Mesendoderm (in vitro differentiated cells): ENCODE measurements at regions not wholly inside any gene's neighbourhood (a gene's known extent, or its start where the extent isn't known, plus 50 kb on each side); places are given as distances from the start of the nearest gene placed in this dataset.

ENCODE experiments used
- DNase-seq: peaks from one replicate; pipeline ENCODE4 v3.0.0; 2013
- H2AK5ac ChIP-seq: 2 replicates; pipeline ENCODE4 v1.6.1; 2013; ENCODE audit warnings: low read length, inconsistent platforms
- H2BK120ac ChIP-seq: 2 replicates; pipeline ENCODE4 v1.6.1; 2013; ENCODE audit warnings: low read depth, mild to moderate bottlenecking, low read length, moderate library complexity, mixed read lengths
- H2BK15ac ChIP-seq: replicated peaks from 2 replicates; pipeline ENCODE4 v1.6.1; 2013; ENCODE audit warnings: low read depth, mild to moderate bottlenecking, moderate library complexity
- H2BK5ac ChIP-seq: 2 replicates; pipeline ENCODE4 v1.6.1; 2013; ENCODE audit warnings: low read length, inconsistent platforms
- H3K18ac ChIP-seq: 2 replicates; pipeline ENCODE4 v1.6.1; 2013; ENCODE audit warnings: mild to moderate bottlenecking, low read length, mixed read lengths
- H3K23ac ChIP-seq: one replicate; pipeline ENCODE4 v1.6.1; 2013; ENCODE audit warnings: low read length
- H3K27ac ChIP-seq: 2 replicates; pipeline ENCODE4 v1.5.1; 2013; ENCODE audit warnings: low read depth, mild to moderate bottlenecking, inconsistent platforms, low read length, moderate library complexity
- H3K27me3 ChIP-seq: 2 replicates; pipeline ENCODE4 v1.6.1; 2013; ENCODE audit warnings: low read length, control low read depth, mild to moderate bottlenecking, inconsistent platforms; ENCODE audit not compliant: insufficient read depth, poor library complexity
- H3K36me3 ChIP-seq: 2 replicates; pipeline ENCODE4 v1.6.1; 2013; ENCODE audit warnings: low read length, inconsistent platforms; ENCODE audit not compliant: control insufficient read depth, insufficient read depth
- H3K4ac ChIP-seq: one replicate; pipeline ENCODE4 v1.6.1; 2013; ENCODE audit warnings: low read depth, mild to moderate bottlenecking, low read length, moderate library complexity
- H3K4me1 ChIP-seq: 2 replicates; pipeline ENCODE4 v1.6.1; 2013; ENCODE audit warnings: low read depth, low read length, inconsistent platforms; ENCODE audit not compliant: control insufficient read depth
- H3K4me2 ChIP-seq: 2 replicates; pipeline ENCODE4 v1.6.1; 2013; ENCODE audit warnings: low read length
- H3K4me3 ChIP-seq: 2 replicates; pipeline ENCODE4 v1.5.1; 2013; ENCODE audit warnings: mild to moderate bottlenecking, low read length
- H3K56ac ChIP-seq: one replicate; pipeline ENCODE4 v1.6.1; 2013; ENCODE audit warnings: low read length
- H3K79me1 ChIP-seq: 2 replicates; pipeline ENCODE4 v1.6.1; 2013; ENCODE audit warnings: low read length, inconsistent platforms
- H3K79me2 ChIP-seq: 2 replicates; pipeline ENCODE4 v1.6.1; 2013; ENCODE audit warnings: mild to moderate bottlenecking, low read length; ENCODE audit not compliant: control insufficient read depth, insufficient read depth
- H3K9ac ChIP-seq: 2 replicates; pipeline ENCODE4 v1.6.1; 2013; ENCODE audit warnings: low read length, inconsistent platforms
- H4K5ac ChIP-seq: one replicate; pipeline ENCODE4 v1.6.1; 2013; ENCODE audit warnings: low read length
- H4K8ac ChIP-seq: one replicate; pipeline ENCODE4 v1.6.1; 2013; ENCODE audit warnings: low read depth, mild to moderate bottlenecking, control low read depth, low read length, moderate library complexity
- WGBS: extraction: QIAGEN DNeasy Blood & Tissue Kit; methylation state at CpG from one replicate; pipeline ENCODE4 v1.1.7; 2013; ENCODE audit warnings: low lambda C conversion rate, missing lambda C conversion rate; ENCODE audit not compliant: insufficient coverage; ENCODE audit errors: extremely low coverage; 5-methylcytosine and 5-hydroxymethylcytosine counted together

DNA sequence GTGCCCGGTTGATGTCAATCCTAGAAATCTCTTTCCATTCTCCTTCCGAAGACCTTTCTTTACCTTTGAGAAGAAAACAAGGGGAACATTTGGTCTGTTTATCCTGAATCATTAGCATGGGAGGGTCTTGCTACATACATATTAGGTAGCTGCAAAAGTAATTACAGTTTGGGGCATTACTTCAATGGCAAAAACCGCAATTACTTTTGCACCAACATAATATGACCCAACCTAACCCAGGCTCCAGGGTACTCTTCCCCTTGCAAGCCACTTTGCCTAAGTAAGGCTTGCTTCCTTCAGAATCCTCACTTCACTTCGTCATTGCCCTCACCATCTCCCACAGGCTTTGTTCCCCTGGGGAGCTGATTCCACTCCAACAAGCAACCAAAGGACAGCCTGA, 662.7 kb downstream of the DIAPH3 start:
- H3K4me1 ChIP-seq = no peaks in the 10 kb centered on the region
- no peaks in the 10 kb centered on the region for H3K27me3 ChIP-seq
- H3K4ac ChIP-seq = no peak overlapping the region
- no peak for DNase-seq
- no CpG with 5 or more reads among the region's 4 CpGs for WGBS
- H3K9ac ChIP-seq = no peak overlapping the region
- H3K4me2 ChIP-seq = no peak overlapping the region
- no peak overlapping the region for H2BK15ac ChIP-seq
- no peak overlapping the region for H3K18ac ChIP-seq
- H3K23ac ChIP-seq = no peak overlapping the region
- H3K56ac ChIP-seq = no peak overlapping the region
- no peak overlapping the region for H4K5ac ChIP-seq
- no peak overlapping the region for H2BK5ac ChIP-seq
- no peak overlapping the region for H3K27ac ChIP-seq
- no peak overlapping the region for H3K4me3 ChIP-seq
- H2AK5ac ChIP-seq = no peak overlapping the region
- H2BK120ac ChIP-seq = no peak overlapping the region
- H4K8ac ChIP-seq = no peak overlapping the region
- no peaks in the 10 kb centered on the region for H3K79me1 ChIP-seq
- no peaks in the 10 kb centered on the region for H3K36me3 ChIP-seq
- no peaks in the 10 kb centered on the region for H3K79me2 ChIP-seq

DNA sequence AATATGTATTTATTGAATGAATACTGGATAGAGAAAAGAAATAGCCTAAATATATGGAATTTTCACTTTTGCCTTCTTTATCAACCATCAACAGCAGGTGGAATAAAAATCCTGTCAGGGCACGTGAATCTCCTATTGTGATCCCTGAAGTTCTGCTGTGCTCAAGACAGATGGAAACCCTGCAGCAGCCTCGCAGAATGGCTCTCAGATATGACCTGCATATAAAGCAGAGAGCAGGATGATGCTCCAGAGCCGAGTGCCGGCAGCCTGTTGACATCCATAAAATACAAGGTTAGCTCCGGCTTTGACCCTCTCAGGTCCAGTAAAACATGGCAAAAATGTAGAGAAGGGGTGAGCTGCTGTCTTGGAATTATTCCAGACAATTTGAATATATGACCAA, 659.3 kb downstream of the DIAPH3 start:
- Histone ChIP-seq H2BK120ac (no peak overlapping the region), H4K8ac (no peak overlapping the region), H2BK5ac (no peak overlapping the region), H3K4me2 (no peak overlapping the region), H3K4ac (peak overlapping the region; percentile 81), H4K5ac (no peak overlapping the region), H2AK5ac (no peak overlapping the region), H3K9ac (no peak overlapping the region), H3K23ac (no peak overlapping the region), H3K4me3 (no peak overlapping the region), H3K79me1 (no peaks in the 10 kb centered on the region), H3K79me2 (no peaks in the 10 kb centered on the region), H3K36me3 (no peaks in the 10 kb centered on the region), H3K27me3 (no peaks in the 10 kb centered on the region), H3K4me1 (no peaks in the 10 kb centered on the region), H3K27ac (no peak overlapping the region), H2BK15ac (no peak overlapping the region), H3K56ac (no peak overlapping the region), H3K18ac (no peak overlapping the region)
- WGBS = no CpG with 5 or more reads among the region's 5 CpGs
- DNase-seq = no peak

DNA sequence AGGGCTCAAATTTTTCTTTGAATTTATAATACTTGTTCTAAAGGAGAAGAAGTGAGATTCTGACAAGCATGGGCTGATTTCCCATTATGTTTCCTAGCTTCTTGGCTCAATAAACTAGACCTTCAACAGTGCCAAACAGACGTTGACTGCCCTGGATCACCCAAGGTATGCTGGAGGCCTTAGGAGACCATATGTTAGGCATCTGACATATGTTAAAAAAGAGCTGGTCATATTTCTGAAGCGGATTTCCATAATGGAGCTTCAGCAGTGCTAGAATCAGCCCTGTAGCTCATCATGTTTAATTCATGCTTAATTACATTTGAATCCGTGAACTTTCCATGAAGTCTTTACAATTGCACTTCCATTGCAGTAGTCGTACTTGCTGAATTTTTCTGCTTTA, 653.3 kb downstream of the DIAPH3 start:
- Histone ChIP-seq H3K18ac (no peak overlapping the region), H4K8ac (no peak overlapping the region), H3K9ac (no peak overlapping the region), H2BK120ac (no peak overlapping the region), H3K79me1 (no peaks in the 10 kb centered on the region), H3K4me3 (no peak overlapping the region), H2AK5ac (no peak overlapping the region), H3K23ac (no peak overlapping the region), H3K56ac (no peak overlapping the region), H4K5ac (no peak overlapping the region), H3K4ac (peak overlapping the region; percentile 8), H3K27ac (no peak overlapping the region), H3K79me2 (no peaks in the 10 kb centered on the region), H3K4me1 (no peaks in the 10 kb centered on the region), H2BK15ac (no peak overlapping the region), H2BK5ac (no peak overlapping the region), H3K27me3 (no peaks in the 10 kb centered on the region), H3K36me3 (no peaks in the 10 kb centered on the region), H3K4me2 (no peak overlapping the region)
- WGBS = no CpG with 5 or more reads among the region's 4 CpGs
- DNase-seq = no peak

- no peak overlapping the region for H2BK120ac ChIP-seq
- H2BK15ac ChIP-seq = no peak overlapping the region
- no CpG with 5 or more reads among the region's 1 CpG for WGBS
- H3K36me3 ChIP-seq = no peaks in the 10 kb centered on the region
- H4K5ac ChIP-seq = no peak overlapping the region
- DNase-seq = no peak
- no peak overlapping the region for H3K18ac ChIP-seq
- no peak overlapping the region for H3K23ac ChIP-seq
- H3K27ac ChIP-seq = no peak overlapping the region
- H3K4me1 ChIP-seq = no peaks in the 10 kb centered on the region
- no peak overlapping the region for H2AK5ac ChIP-seq
- no peaks in the 10 kb centered on the region for H3K79me2 ChIP-seq
- H3K79me1 ChIP-seq = no peaks in the 10 kb centered on the region
- H3K4ac ChIP-seq = no peak overlapping the region
- H4K8ac ChIP-seq = no peak overlapping the region
- H3K27me3 ChIP-seq = no peaks in the 10 kb centered on the region
- no peak overlapping the region for H2BK5ac ChIP-seq
- no peak overlapping the region for H3K9ac ChIP-seq
- no peak overlapping the region for H3K4me2 ChIP-seq
- H3K4me3 ChIP-seq = no peak overlapping the region
- H3K56ac ChIP-seq = no peak overlapping the region
Measured at GRCh38 chr13:59513686-59514085, 650.0 kb downstream of the DIAPH3 start.

- H3K36me3 ChIP-seq = no peaks in the 10 kb centered on the region
- no peak overlapping the region for H3K4me3 ChIP-seq
- H3K4me1 ChIP-seq = no peaks in the 10 kb centered on the region
- no peak overlapping the region for H2BK5ac ChIP-seq
- no peaks in the 10 kb centered on the region for H3K79me2 ChIP-seq
- H2BK120ac ChIP-seq = no peak overlapping the region
- no peaks in the 10 kb centered on the region for H3K27me3 ChIP-seq
- H3K4me2 ChIP-seq = no peak overlapping the region
- peak overlapping the region; percentile 15 for H3K56ac ChIP-seq
- H3K4ac ChIP-seq = no peak overlapping the region
- H3K27ac ChIP-seq = no peak overlapping the region
- H4K5ac ChIP-seq = no peak overlapping the region
- H3K9ac ChIP-seq = no peak overlapping the region
- no peak overlapping the region for H2BK15ac ChIP-seq
- no CpG with 5 or more reads among the region's 5 CpGs for WGBS
- no peak overlapping the region for H3K18ac ChIP-seq
- H2AK5ac ChIP-seq = no peak overlapping the region
- no peaks in the 10 kb centered on the region for H3K79me1 ChIP-seq
- DNase-seq = no peak
- H3K23ac ChIP-seq = no peak overlapping the region
- H4K8ac ChIP-seq = no peak overlapping the region
Measured at GRCh38 chr13:59514316-59514715, 649.4 kb downstream of the DIAPH3 start.

DNA sequence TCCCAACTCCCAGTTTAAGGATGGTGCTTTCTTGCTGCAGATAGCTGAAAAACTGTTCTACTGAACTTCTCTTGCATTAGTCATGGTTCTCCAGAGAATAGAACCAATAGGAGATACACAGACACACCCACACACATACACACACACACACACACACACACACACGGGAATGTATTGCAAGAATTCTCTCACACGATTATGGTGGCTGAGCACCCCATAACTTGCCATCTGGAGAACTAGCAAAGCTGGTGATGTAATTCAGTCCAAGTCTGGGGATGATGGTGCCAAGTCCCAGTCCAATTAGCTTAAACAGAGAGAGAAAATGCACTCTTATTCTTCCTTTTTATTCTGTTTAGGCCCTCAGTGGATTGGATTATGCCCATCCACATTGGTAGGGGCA, 643.9 kb downstream of the DIAPH3 start:
- Histone ChIP-seq H3K56ac (no peak overlapping the region), H2AK5ac (no peak overlapping the region), H3K79me1 (no peaks in the 10 kb centered on the region), H3K4ac (no peak overlapping the region), H3K4me2 (no peak overlapping the region), H3K79me2 (no peaks in the 10 kb centered on the region), H2BK5ac (no peak overlapping the region), H3K27ac (no peak overlapping the region), H3K4me3 (no peak overlapping the region), H3K36me3 (no peaks in the 10 kb centered on the region), H3K18ac (no peak overlapping the region), H3K23ac (no peak overlapping the region), H4K8ac (no peak overlapping the region), H4K5ac (no peak overlapping the region), H3K9ac (no peak overlapping the region), H2BK15ac (no peak overlapping the region), H3K27me3 (no peaks in the 10 kb centered on the region), H2BK120ac (no peak overlapping the region), H3K4me1 (no peaks in the 10 kb centered on the region)
- WGBS = no CpG with 5 or more reads among the region's 2 CpGs
- DNase-seq = no peak
